ENCODE measurements at regions not wholly inside any gene's neighbourhood (a gene's known extent, or its start where the extent isn't known, plus 50 kb on each side); places are given as distances from the start of the nearest gene placed in this dataset.

DNA sequence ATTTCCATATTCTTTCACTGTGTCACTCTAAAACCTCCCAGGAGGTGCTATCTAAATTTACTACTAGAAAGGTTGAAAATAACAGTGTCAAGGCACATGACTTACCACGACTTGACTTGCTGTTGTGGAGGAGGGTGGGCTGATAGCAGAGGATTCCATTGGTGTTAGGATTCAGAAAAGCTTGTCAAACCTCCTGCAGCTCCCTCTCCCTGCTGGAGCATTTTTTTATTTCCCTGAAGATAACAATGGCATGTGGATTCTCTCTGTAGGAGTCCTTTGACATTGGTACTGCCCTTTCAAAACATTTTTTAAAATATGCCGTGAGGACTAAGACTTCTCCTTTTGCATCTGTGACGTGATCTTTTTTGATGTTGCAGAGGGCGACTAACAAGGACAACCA lies 696.9 kb upstream of the GYPC start:
- WGBS (ENCODE audit: insufficient coverage, low lambda C conversion rate) = 60% methylated on average over 1 of the region's 4 CpGs
- no peaks in the 10 kb centered on the region for H3K9me3 ChIP-seq (ENCODE audit: control insufficient read depth, low read depth, low read length)
- DNase-seq = no peak

DNA sequence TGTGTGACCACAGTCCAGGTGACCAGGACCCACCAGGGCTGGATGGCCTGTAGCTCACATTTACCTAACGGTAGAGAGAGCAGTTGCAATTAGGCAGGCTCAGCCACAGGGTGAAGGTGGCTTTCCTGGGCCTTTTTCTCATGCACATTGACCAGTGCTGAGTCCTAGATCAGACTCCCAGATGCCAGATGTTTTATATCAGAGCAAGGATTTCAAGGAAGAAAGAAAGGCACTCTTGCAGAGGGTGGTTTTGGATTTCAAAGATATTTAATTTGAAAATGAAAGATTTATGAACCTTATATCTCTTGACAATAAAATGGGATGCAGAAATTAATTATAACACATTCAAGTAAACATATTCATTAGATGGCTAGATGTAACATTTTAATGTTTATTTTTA lies 694.2 kb upstream of the GYPC start:
- Histone ChIP-seq H3K9me3 (ENCODE audit: control insufficient read depth, low read depth, low read length) (no peaks in the 10 kb centered on the region), H3K4me3 (ENCODE audit: low read length) (no peak overlapping the region), H3K36me3 (ENCODE audit: control insufficient read depth, insufficient read depth, low read length) (no peaks in the 10 kb centered on the region), H3K27me3 (ENCODE audit: control insufficient read depth, insufficient read depth, low read length) (no peaks in the 10 kb centered on the region), H3K27ac (ENCODE audit: low read length) (no peak overlapping the region), H3K4me1 (ENCODE audit: control insufficient read depth, insufficient read depth, low read length) (no peaks in the 10 kb centered on the region)
- DNase-seq = no peak
- no CpG with 5 or more reads among the region's 1 CpG for WGBS (ENCODE audit: insufficient coverage, low lambda C conversion rate)

More for the DNA sequence above, 696.9 kb upstream of the GYPC start:
- H3K36me3 ChIP-seq (ENCODE audit: control insufficient read depth, insufficient read depth, low read length) = no peaks in the 10 kb centered on the region
- H3K27ac ChIP-seq (ENCODE audit: low read length) = no peak overlapping the region
- H3K27me3 ChIP-seq (ENCODE audit: control insufficient read depth, insufficient read depth, low read length) = no peaks in the 10 kb centered on the region
- H3K4me1 ChIP-seq (ENCODE audit: control insufficient read depth, insufficient read depth, low read length) = no peaks in the 10 kb centered on the region
- no peak overlapping the region for H3K4me3 ChIP-seq (ENCODE audit: low read length)

DNA sequence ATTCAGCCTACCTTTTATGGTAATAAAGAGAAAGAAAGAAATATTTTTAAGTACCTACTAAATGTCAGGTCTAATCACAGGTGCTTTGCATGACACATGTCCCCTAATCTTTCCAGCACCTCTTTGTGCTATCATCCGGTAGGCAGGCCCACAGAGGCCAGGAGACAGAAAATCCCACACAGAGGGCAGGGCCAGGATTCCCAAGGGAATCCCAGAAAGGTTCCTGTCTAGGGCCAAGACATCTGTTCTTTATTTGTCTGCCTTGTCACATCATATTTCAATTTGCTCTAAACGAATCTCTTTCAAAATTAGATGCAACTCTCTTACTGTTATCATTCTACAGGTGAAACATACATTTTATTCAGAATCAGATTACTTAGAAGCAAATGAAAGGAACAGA lies 676.1 kb upstream of the GYPC start:
- WGBS (ENCODE audit: insufficient coverage, low lambda C conversion rate) = 80% methylated on average over 1 of the region's 2 CpGs
- no peaks in the 10 kb centered on the region for H3K9me3 ChIP-seq (ENCODE audit: control insufficient read depth, low read depth, low read length)

DNA sequence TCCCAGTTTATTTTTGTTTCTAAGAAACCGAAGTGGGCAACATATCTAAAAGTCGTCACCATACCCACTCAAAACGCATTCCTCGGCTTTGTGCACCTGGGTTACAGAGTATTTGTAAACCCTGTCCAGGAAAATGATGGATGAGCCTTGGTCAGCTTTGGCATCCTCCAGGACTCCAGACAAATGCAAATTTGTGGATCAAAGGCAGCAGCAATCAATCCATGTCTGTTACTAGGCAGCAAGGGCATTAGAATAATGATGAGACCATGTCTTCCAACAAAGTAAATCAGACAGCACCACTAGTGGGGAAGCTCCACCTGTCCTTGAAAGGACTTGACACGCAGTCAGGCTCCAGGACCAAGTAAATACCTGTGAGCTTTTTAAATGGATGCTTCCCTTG lies 672.6 kb upstream of the GYPC start:
- no peaks in the 10 kb centered on the region for H3K9me3 ChIP-seq (ENCODE audit: control insufficient read depth, low read depth, low read length)
- H3K4me3 ChIP-seq (ENCODE audit: low read length) = no peak overlapping the region
- no peaks in the 10 kb centered on the region for H3K27me3 ChIP-seq (ENCODE audit: control insufficient read depth, insufficient read depth, low read length)
- no peak for DNase-seq
- no peaks in the 10 kb centered on the region for H3K4me1 ChIP-seq (ENCODE audit: control insufficient read depth, insufficient read depth, low read length)
- H3K27ac ChIP-seq (ENCODE audit: low read length) = no peak overlapping the region
- WGBS (ENCODE audit: insufficient coverage, low lambda C conversion rate) = 30% methylated on average over 4 of the region's 5 CpGs
- no peaks in the 10 kb centered on the region for H3K36me3 ChIP-seq (ENCODE audit: control insufficient read depth, insufficient read depth, low read length)

More for the DNA sequence above, 676.1 kb upstream of the GYPC start:
- Histone ChIP-seq H3K4me3 (ENCODE audit: low read length) (no peak overlapping the region), H3K36me3 (ENCODE audit: control insufficient read depth, insufficient read depth, low read length) (no peaks in the 10 kb centered on the region), H3K27ac (ENCODE audit: low read length) (no peak overlapping the region), H3K4me1 (ENCODE audit: control insufficient read depth, insufficient read depth, low read length) (no peaks in the 10 kb centered on the region), H3K27me3 (ENCODE audit: control insufficient read depth, insufficient read depth, low read length) (no peaks in the 10 kb centered on the region)
- DNase-seq = no peak

DNA sequence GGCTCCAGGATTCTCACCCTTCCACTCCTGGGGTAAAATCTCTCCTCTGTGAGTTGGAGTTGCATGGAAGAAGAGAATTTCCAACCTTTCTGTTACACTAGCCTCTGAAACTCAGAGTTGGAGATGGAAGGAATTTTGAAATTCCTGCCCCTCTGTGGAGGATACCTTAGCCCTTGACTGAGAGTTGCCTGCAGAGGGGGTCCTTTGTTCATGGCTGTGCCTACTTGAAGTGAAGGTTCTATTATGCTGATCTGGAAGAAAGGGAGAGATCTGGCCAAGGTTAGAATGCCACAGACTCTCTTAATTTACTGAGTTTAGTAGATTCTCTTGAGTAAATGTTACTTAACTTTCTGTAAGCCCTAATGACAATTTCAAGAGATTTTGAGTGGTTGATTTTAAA lies 626.6 kb upstream of the GYPC start:
- no peak for DNase-seq

DNA sequence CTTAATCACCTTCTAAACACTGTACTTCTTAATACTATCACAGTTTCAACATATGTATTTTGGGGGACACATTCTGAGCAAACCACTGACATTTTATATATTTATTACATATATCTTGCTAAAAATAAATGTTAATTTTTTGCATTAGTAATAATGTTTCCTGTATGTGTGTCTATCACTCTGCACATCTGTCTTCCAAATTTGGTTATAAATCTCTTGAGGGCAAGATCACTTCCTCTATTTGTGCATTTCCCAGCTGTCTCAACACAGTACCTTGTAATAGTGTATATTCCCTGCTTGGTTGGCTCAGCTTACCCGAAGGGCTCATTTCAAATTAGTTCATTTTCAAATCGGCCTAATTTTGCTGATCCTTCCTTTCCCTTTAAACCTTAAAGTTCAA lies 617.1 kb upstream of the GYPC start:
- Histone ChIP-seq H3K4me3 (ENCODE audit: low read length) (no peak overlapping the region), H3K27ac (ENCODE audit: low read length) (no peak overlapping the region), H3K27me3 (ENCODE audit: control insufficient read depth, insufficient read depth, low read length) (no peaks in the 10 kb centered on the region), H3K9me3 (ENCODE audit: control insufficient read depth, low read depth, low read length) (no peaks in the 10 kb centered on the region), H3K4me1 (ENCODE audit: control insufficient read depth, insufficient read depth, low read length) (no peaks in the 10 kb centered on the region), H3K36me3 (ENCODE audit: control insufficient read depth, insufficient read depth, low read length) (no peaks in the 10 kb centered on the region)
- WGBS (ENCODE audit: insufficient coverage, low lambda C conversion rate) = 71% methylated on average over 2 of the region's 2 CpGs
- no peak for DNase-seq

More for the DNA sequence above, 626.6 kb upstream of the GYPC start:
- no peaks in the 10 kb centered on the region for H3K9me3 ChIP-seq (ENCODE audit: control insufficient read depth, low read depth, low read length)
- H3K4me1 ChIP-seq (ENCODE audit: control insufficient read depth, insufficient read depth, low read length) = no peaks in the 10 kb centered on the region
- H3K36me3 ChIP-seq (ENCODE audit: control insufficient read depth, insufficient read depth, low read length) = no peaks in the 10 kb centered on the region
- H3K27me3 ChIP-seq (ENCODE audit: control insufficient read depth, insufficient read depth, low read length) = no peaks in the 10 kb centered on the region
- H3K27ac ChIP-seq (ENCODE audit: low read length) = no peak overlapping the region
- H3K4me3 ChIP-seq (ENCODE audit: low read length) = no peak overlapping the region

DNA sequence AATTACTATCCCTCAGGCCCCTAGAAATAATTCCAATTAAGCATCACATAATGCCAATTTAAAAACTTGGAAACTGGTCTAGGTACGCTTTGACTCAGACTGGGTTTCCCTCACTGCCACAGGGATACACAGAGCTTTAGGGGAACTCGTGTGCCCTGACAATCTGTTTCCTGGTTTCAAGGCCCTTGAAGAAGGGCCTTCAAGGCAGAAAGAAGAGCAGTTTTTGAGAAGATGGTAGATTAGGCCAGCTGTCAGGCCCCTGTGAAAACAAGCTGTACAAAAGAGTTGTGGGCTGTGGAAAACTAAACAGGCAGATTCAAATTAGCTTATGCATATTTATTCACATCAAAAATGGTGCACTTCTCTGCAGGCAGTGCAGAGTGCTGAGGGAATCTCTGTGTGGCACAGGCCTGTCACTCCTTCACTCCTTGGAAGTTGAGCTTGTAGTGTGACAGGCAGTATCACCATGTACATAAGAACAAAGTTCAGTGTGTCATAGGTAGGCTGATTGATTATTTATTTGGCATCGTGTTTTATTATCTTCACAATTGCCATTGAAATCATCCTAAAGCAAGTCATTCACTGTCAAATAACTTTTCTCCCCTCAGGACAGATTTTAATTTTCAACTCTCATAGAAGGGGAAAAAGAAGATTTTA lies 614.4 kb upstream of the GYPC start:
- Histone ChIP-seq H3K27me3 (ENCODE audit: control insufficient read depth, insufficient read depth, low read length) (no peaks in the 10 kb centered on the region), H3K27ac (ENCODE audit: low read length) (no peak overlapping the region), H3K4me1 (ENCODE audit: control insufficient read depth, insufficient read depth, low read length) (no peaks in the 10 kb centered on the region), H3K4me3 (ENCODE audit: low read length) (no peak overlapping the region), H3K9me3 (ENCODE audit: control insufficient read depth, low read depth, low read length) (no peaks in the 10 kb centered on the region), H3K36me3 (ENCODE audit: control insufficient read depth, insufficient read depth, low read length) (no peaks in the 10 kb centered on the region)
- 20% methylated on average over 1 of the region's 3 CpGs for WGBS (ENCODE audit: insufficient coverage, low lambda C conversion rate)
- DNase-seq = peak in 1 of 2 donors; percentile 26

DNA sequence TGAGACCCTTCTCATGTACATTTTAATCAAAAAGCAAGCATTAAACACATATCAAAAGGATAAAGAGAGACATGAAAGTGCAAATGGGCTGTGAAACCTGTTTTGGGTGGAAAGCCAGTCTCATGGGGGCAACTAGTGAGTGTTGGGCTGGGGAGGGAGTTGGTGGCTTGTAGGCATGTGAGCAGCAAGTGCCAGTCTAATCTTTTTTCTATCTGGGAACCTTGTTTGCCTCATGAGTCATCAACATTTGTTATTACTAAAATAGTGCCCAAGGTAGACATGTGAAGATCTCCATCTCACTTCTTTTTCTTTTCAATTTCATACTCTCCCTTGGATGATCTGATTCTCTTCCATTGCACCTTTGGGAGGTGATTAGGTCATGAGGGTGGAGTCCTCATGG lies 613.9 kb upstream of the GYPC start:
- H3K27me3 ChIP-seq (ENCODE audit: control insufficient read depth, insufficient read depth, low read length) = no peaks in the 10 kb centered on the region
- H3K27ac ChIP-seq (ENCODE audit: low read length) = no peak overlapping the region
- no peak for DNase-seq
- H3K4me3 ChIP-seq (ENCODE audit: low read length) = no peak overlapping the region
- H3K36me3 ChIP-seq (ENCODE audit: control insufficient read depth, insufficient read depth, low read length) = no peaks in the 10 kb centered on the region
- H3K4me1 ChIP-seq (ENCODE audit: control insufficient read depth, insufficient read depth, low read length) = no peaks in the 10 kb centered on the region
- no peaks in the 10 kb centered on the region for H3K9me3 ChIP-seq (ENCODE audit: control insufficient read depth, low read depth, low read length)

DNA sequence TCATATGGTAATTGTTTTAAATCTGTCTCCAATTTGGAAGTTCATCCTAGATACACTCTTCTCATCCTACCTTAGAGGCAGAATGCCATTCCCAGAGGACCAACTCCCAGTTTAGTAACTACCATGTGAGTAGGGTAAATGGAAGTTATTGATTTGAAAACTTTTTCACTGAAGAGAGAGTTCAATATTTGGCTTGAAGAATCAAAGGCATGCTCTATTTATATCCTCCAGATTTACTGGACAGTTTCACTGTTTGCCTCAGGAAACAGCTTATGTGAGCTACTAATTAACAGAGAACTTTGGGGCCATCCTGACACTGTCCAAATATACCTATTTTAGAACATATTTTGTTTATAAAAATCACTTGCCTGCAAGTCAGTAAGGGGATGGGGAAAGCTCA lies 607.2 kb upstream of the GYPC start:
- Histone ChIP-seq H3K27ac (ENCODE audit: low read length) (no peak overlapping the region), H3K36me3 (ENCODE audit: control insufficient read depth, insufficient read depth, low read length) (no peaks in the 10 kb centered on the region), H3K27me3 (ENCODE audit: control insufficient read depth, insufficient read depth, low read length) (no peaks in the 10 kb centered on the region), H3K4me3 (ENCODE audit: low read length) (no peak overlapping the region), H3K4me1 (ENCODE audit: control insufficient read depth, insufficient read depth, low read length) (no peaks in the 10 kb centered on the region), H3K9me3 (ENCODE audit: control insufficient read depth, low read depth, low read length) (peaks cover 3% of the 10 kb centered on the region)
- DNase-seq = no peak

DNA sequence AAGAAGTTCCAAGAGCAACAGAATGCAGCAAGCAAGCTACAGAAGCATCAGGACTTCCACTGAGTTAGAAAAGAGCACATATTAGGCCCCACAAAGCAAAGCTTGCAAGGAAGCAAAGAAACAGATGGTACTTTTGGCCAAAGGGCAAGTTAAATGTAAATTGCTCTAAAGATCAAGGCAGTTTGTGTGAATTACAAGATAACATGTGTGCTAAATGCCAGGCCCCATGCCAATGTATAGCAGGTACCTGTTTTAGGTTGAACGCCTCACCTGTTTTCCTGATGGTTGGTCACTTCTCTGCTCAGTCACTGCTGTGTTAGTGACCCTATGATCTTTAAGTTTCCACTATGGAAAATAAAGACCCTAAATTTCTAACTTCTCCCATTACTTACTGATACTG lies 606.5 kb upstream of the GYPC start:
- Histone ChIP-seq H3K9me3 (ENCODE audit: control insufficient read depth, low read depth, low read length) (peaks cover 3% of the 10 kb centered on the region), H3K36me3 (ENCODE audit: control insufficient read depth, insufficient read depth, low read length) (no peaks in the 10 kb centered on the region), H3K4me1 (ENCODE audit: control insufficient read depth, insufficient read depth, low read length) (no peaks in the 10 kb centered on the region), H3K27ac (ENCODE audit: low read length) (no peak overlapping the region), H3K4me3 (ENCODE audit: low read length) (no peak overlapping the region), H3K27me3 (ENCODE audit: control insufficient read depth, insufficient read depth, low read length) (no peaks in the 10 kb centered on the region)
- DNase-seq = no peak
- WGBS (ENCODE audit: insufficient coverage, low lambda C conversion rate) = no CpG with 5 or more reads among the region's 1 CpG

DNA sequence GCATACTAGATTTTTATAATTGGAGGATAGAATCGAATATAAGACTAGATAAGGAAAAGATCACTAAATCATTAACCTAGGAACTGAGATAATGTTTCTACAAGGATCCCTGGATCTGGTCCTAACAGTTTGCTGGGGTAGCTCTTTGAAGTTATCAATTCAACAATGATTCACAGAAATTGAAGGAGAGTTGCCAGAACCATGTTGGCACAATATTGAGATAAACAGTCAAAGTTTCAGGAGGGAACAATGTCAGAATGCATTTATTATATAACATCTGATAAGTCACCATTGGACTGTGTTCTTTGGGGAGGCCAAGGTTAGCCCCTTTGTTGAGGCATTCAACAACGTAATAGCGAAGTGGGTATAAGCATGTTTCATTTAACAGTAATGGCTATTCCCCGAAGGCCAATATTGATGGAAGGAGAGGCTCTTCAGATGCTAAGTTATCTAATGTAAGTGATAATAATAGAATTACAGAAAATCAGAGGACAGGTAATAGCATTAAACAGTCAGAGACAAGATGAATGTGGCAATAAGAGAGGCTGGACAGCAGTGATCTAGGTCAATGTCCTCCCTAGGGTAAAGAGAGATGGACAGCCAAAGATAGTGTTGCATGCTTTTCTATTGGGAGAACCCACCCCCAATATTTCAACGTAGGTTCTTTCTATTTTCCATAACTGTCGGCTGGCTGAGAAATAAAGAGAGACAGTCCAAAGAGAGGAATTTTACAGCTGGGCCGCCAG lies 604.8 kb upstream of the GYPC start:
- 96% methylated on average over 3 of the region's 7 CpGs for WGBS (ENCODE audit: insufficient coverage, low lambda C conversion rate)
- H3K27ac ChIP-seq (ENCODE audit: low read length) = no peak overlapping the region

More for the DNA sequence above, 604.8 kb upstream of the GYPC start:
- no peak overlapping the region for H3K4me3 ChIP-seq (ENCODE audit: low read length)
- H3K27me3 ChIP-seq (ENCODE audit: control insufficient read depth, insufficient read depth, low read length) = no peaks in the 10 kb centered on the region
- no peaks in the 10 kb centered on the region for H3K36me3 ChIP-seq (ENCODE audit: control insufficient read depth, insufficient read depth, low read length)
- no peaks in the 10 kb centered on the region for H3K4me1 ChIP-seq (ENCODE audit: control insufficient read depth, insufficient read depth, low read length)
- peaks cover 3% of the 10 kb centered on the region for H3K9me3 ChIP-seq (ENCODE audit: control insufficient read depth, low read depth, low read length)
- DNase-seq = no peak
